ENCODE measurements at regions not wholly inside any gene's neighbourhood (a gene's known extent, or its start where the extent isn't known, plus 50 kb on each side); places are given as distances from the start of the nearest gene placed in this dataset.

GRCh38 chr22:22408269-22408668, 100.3 kb downstream of the ZNF280B start:
- no peaks in the 10 kb centered on the region for H4K20me1 ChIP-seq (ENCODE audit: insufficient read depth, low read length)
- H2BK20ac ChIP-seq (ENCODE audit: low read depth, low read length), result no peak overlapping the region
- no peaks in the 10 kb centered on the region for H3K9me3 ChIP-seq (ENCODE audit: control insufficient read depth, insufficient read depth, low read length)
- no peak overlapping the region for H4K5ac ChIP-seq (ENCODE audit: low read depth, low read length)
- H3K4me3 ChIP-seq (ENCODE audit: insufficient read depth, low read depth, low read length), result no peak overlapping the region
- WGBS, 2 experiments (ENCODE audit: extremely low coverage in 2 of 2, insufficient read length in 1 of 2), result no CpG with 5 or more reads among the region's 3 CpGs
- no peak overlapping the region for H3K27ac ChIP-seq (ENCODE audit: insufficient read depth, low read length)
- no peaks in the 10 kb centered on the region for H3K36me3 ChIP-seq (ENCODE audit: control insufficient read depth, insufficient read depth, low read length)
- in situ Hi-C loops (cut with MboI; ENCODE audit: low sequenced_read_pairs) (no loop called here), intact Hi-C loops (cut with micrococcal nuclease) (no loop called here), dilution Hi-C loops (cut with HindIII; ENCODE audit: low sequenced_read_pairs, unreplicated experiment) (no loop called here)
- no peak overlapping the region for H3K4ac ChIP-seq (ENCODE audit: low read depth, low read length)
- no peaks in the 10 kb centered on the region for H3K9me1 ChIP-seq (ENCODE audit: insufficient read depth, low read length)
- no peaks in the 10 kb centered on the region for H3K79me1 ChIP-seq (ENCODE audit: low read depth in 1 of 2, low read length in 2 of 2)
- H4K91ac ChIP-seq (ENCODE audit: insufficient read depth, low read depth, low read length), result no peak overlapping the region
- H2AK9ac ChIP-seq (replicated peaks; ENCODE audit: low read depth, low read length, poor library complexity), result no peak overlapping the region
- no peak overlapping the region for H3K14ac ChIP-seq (replicated peaks; ENCODE audit: low read depth, low read length)
- ChIA-PET CTCF (interaction anchor here (1.3 kb wide), 1 partner anchor 14 kb away, joined by 5 read pairs; no protein-coding TSS in a partner anchor), POLR2A (ENCODE audit: unreplicated experiment) (no interaction called here)
- H2AK5ac ChIP-seq (ENCODE audit: low read depth, low read length), result no peak overlapping the region
- no peak overlapping the region for H4K8ac ChIP-seq (ENCODE audit: low read depth in 2 of 2, low read length in 2 of 2)
- DNase-seq, result no peak
- H2AFZ ChIP-seq (replicated peaks; ENCODE audit: low read length, poor library complexity), result no peak overlapping the region
- no peak overlapping the region for H2BK5ac ChIP-seq (ENCODE audit: low read depth, low read length, poor library complexity, severe bottlenecking)
- H3K56ac ChIP-seq (ENCODE audit: extremely low read depth, insufficient read depth, low read length), result no peak overlapping the region
- no peak overlapping the region for H3K9ac ChIP-seq (ENCODE audit: low read depth, low read length)
- TF ChIP-seq CHD1 (IDR thresholded peaks at IDR 0.05; ENCODE audit: low read depth, low read length) (no peak), MAFK (IDR thresholded peaks at IDR 0.05; ENCODE audit: low read depth, low read length) (no peak), MXI1 (IDR thresholded peaks at IDR 0.05; ENCODE audit: borderline replicate concordance, low read depth, low read length) (no peak), SMC3 (IDR thresholded peaks at IDR 0.05; ENCODE audit: low read depth, low read length) (no peak), BHLHE40 (IDR thresholded peaks at IDR 0.05; ENCODE audit: low read depth, low read length) (no peak), NFE2L2 (IDR thresholded peaks at IDR 0.05; ENCODE audit: low read depth, low read length) (no peak), CTCF (conservative IDR thresholded peaks at IDR 0.05; ENCODE audit: low read depth, low read length) (no peak), MAZ (IDR thresholded peaks at IDR 0.05; ENCODE audit: borderline replicate concordance, low read depth, low read length) (no peak), ELK1 (IDR thresholded peaks at IDR 0.05; ENCODE audit: borderline replicate concordance, low read depth, low read length) (no peak), CEBPB (IDR thresholded peaks at IDR 0.05; ENCODE audit: low read depth, low read length) (no peak), RCOR1 (IDR thresholded peaks at IDR 0.05; ENCODE audit: insufficient replicate concordance, low read length) (no peak), FOS (IDR thresholded peaks at IDR 0.05; ENCODE audit: low read depth, low read length) (no peak), RFX5 (IDR thresholded peaks at IDR 0.05; ENCODE audit: low read depth, low read length) (no peak), RAD21 (IDR thresholded peaks at IDR 0.05; ENCODE audit: low read length) (no peak)
- no peak overlapping the region for H3K18ac ChIP-seq (ENCODE audit: low read depth, low read length)
- H2BK15ac ChIP-seq (ENCODE audit: low read depth, low read length), result no peak overlapping the region
- H3K4me2 ChIP-seq (ENCODE audit: low read depth, low read length), result no peak overlapping the region
- BruUV-seq (replicated peaks), result no TSS peak
- ATAC-seq (ENCODE audit: low read depth), result no peak
- peaks cover 10% of the 10 kb centered on the region for H3K27me3 ChIP-seq (ENCODE audit: control insufficient read depth, insufficient read depth, low read length)
- H2BK120ac ChIP-seq (ENCODE audit: low read depth, low read length), result no peak overlapping the region
- H3K4me1 ChIP-seq (ENCODE audit: control insufficient read depth, insufficient read depth, low read length), result no peaks in the 10 kb centered on the region
- no peak overlapping the region for H3K23ac ChIP-seq (ENCODE audit: low read depth, low read length)

Data from IMR-90 (cell line).